ENCODE measurements at regions not wholly inside any gene's neighbourhood (a gene's known extent, or its start where the extent isn't known, plus 50 kb on each side); places are given as distances from the start of the nearest gene placed in this dataset.

GRCh38 chr2:239457586-239458445 is 57.0 kb upstream of the HDAC4 start:
- Mint-ChIP-seq H3K27me3 (peaks cover 17% of the 10 kb centered on the region), H3K27ac (no peak overlapping the region), H3K9me3 (no peaks in the 10 kb centered on the region), H3K4me3 (no peak overlapping the region), H3K36me3 (ENCODE audit: low read depth) (no peaks in the 10 kb centered on the region), H3K4me1 (peaks cover 3% of the 10 kb centered on the region)
- ChIA-PET POLR2A (no interaction called here), CTCF (no interaction called here)
- peak; percentile 15 for DNase-seq

GRCh38 chr2:239456940-239457339 is 56.1 kb upstream of the HDAC4 start:
- DNase-seq, result peak; percentile 9
- ChIA-PET CTCF (no interaction called here), POLR2A (no interaction called here)
- peaks cover 23% of the 10 kb centered on the region for H3K27me3 Mint-ChIP-seq
- peaks cover 3% of the 10 kb centered on the region for H3K4me1 Mint-ChIP-seq
- no peaks in the 10 kb centered on the region for H3K9me3 Mint-ChIP-seq
- no peak overlapping the region for H3K4me3 Mint-ChIP-seq
- no peak overlapping the region for H3K27ac Mint-ChIP-seq
- H3K36me3 Mint-ChIP-seq (ENCODE audit: low read depth), result no peaks in the 10 kb centered on the region

DNA sequence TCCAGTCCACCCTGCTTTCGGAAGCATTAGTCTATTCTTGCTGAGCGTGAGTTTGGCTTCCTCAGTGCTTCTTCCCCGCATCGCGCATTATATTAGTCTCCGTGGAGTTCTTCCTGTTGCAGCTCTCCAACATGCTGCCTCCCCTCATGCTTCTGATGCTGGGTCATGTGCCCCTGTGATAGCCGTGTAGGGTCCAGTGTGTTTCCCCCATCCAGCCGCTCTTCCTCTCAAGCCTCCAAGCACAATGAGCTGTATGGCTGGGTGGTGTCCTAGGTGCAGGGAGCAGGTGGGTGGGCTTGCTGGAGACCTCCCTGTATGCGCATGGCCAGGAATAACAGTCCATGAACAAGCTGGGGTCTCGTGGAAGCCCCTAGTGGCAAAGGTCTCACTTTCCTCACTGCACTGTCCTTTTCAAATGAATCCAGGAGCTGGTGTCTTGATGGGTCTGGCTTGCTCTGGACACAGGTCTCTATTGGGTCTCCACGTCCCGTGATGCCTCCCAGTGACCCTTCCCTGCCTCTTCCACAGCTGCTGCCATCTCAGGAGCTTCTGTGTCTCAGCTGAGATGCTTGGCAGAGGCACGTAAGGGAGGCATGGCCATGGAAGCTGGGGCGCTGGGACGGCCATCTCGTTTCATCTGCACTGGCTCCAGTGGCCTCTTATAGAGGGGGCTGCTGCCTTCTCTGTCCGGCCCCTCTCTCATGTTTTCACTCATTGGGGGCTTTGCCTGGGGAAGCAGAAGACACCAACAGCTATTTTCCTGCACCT is 54.8 kb upstream of the HDAC4 start:
- H3K4me3 Mint-ChIP-seq, result no peak overlapping the region
- CTCF ChIA-PET, result no interaction called here
- H3K36me3 Mint-ChIP-seq (ENCODE audit: low read depth), result no peaks in the 10 kb centered on the region
- DNase-seq, result peak; percentile 9
- peaks cover 2% of the 10 kb centered on the region for H3K9me3 Mint-ChIP-seq
- peaks cover 34% of the 10 kb centered on the region for H3K27me3 Mint-ChIP-seq
- POLR2A ChIA-PET, result no interaction called here
- H3K27ac Mint-ChIP-seq, result no peak overlapping the region
- peaks cover 3% of the 10 kb centered on the region for H3K4me1 Mint-ChIP-seq

DNA sequence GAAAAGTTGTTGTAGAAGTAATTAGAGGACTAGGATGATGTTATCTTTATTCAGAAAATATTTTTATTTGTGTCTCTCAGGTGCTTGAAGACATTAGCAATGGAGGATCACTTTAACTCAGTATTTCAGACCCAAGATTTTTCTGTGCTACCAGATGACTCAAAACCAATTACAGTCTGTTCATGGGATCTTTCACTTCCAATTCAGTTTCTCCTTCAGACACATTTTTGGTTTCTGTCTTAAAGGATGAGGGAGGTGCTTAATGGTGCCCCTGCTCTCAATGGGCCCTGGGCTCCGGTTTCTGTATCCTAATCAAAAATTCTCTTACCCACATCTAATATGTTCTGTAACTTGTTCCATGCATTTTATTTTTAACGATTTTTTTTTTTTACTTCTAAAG is 53.7 kb upstream of the HDAC4 start:
- no peak overlapping the region for H3K4me3 Mint-ChIP-seq
- H3K27ac Mint-ChIP-seq, result no peak overlapping the region
- H3K27me3 Mint-ChIP-seq, result peaks cover 32% of the 10 kb centered on the region
- peaks cover 2% of the 10 kb centered on the region for H3K9me3 Mint-ChIP-seq
- peaks cover 3% of the 10 kb centered on the region for H3K4me1 Mint-ChIP-seq
- DNase-seq, result no peak
- no peaks in the 10 kb centered on the region for H3K36me3 Mint-ChIP-seq (ENCODE audit: low read depth)
- ChIA-PET POLR2A (no interaction called here), CTCF (no interaction called here)
